Caco-2 (cell line): ENCODE measurements at regions not wholly inside any gene's neighbourhood (a gene's known extent, or its start where the extent isn't known, plus 50 kb on each side); places are given as distances from the start of the nearest gene placed in this dataset.

ENCODE experiments used
- BruUV-seq: library from RNA; stranded (reverse); fragments of 400-500 nt; replicated peaks from 2 replicates; lab custom pipeline; 2021; lab: Mats Ljungman, UMichigan
- CTCF ChIA-PET: fragments of 300-600 bp; sonication (Branson Sonifier 250); formaldehyde crosslinking; loops from one replicate; lab custom pipeline; 2022; ENCODE audit warnings: antibody characterized with exemption; lab: Charles Lee
- POLR2A ChIA-PET: fragments of 300-600 bp; sonication (Branson Sonifier 250); formaldehyde crosslinking; loops from one replicate; lab custom pipeline; 2022; ENCODE audit warnings: antibody characterized with exemption; lab: Charles Lee
- DNase-seq, 2 experiments: peaks; one replicate each; pipeline versions ENCODE4 v3.0.0 to v3.0.0-alpha.2; 2020 to 2022
- H3K27me3 ChIP-seq: replicated peaks from 2 replicates; pipeline ENCODE4 v1.6.0; 2011; ENCODE audit warnings: low read length; ENCODE audit not compliant: control insufficient read depth, insufficient read depth
- H3K36me3 ChIP-seq: 2 replicates; pipeline ENCODE4 v1.5.1; 2011; ENCODE audit warnings: low read length; ENCODE audit not compliant: control insufficient read depth, insufficient read depth
- H3K4me1 ChIP-seq: fragments of 250-450 bp; sonication (Bioruptor Pico); 2 replicates; pipeline ENCODE4 v1.5.1; 2020; ENCODE audit warnings: mild to moderate bottlenecking
- H3K4me3 ChIP-seq: 2 replicates; pipeline ENCODE4 v1.5.1; 2011; ENCODE audit warnings: low read depth, mild to moderate bottlenecking, control low read depth, low read length
- H3K9me3 ChIP-seq: fragments of 250-450 bp; sonication (Bioruptor Pico); 2 replicates; pipeline ENCODE4 v1.5.1; 2020; ENCODE audit warnings: mild to moderate bottlenecking, moderate library complexity
- H3K27ac Mint-ChIP-seq: one replicate; pipeline ENCODE4 v1.8.0; 2022; ENCODE audit warnings: mixed read lengths; ENCODE audit not compliant: unreplicated experiment
- H3K27me3 Mint-ChIP-seq: one replicate; pipeline ENCODE4 v1.8.0; 2022; ENCODE audit warnings: mixed read lengths; ENCODE audit not compliant: insufficient read depth, unreplicated experiment
- H3K36me3 Mint-ChIP-seq: one replicate; pipeline ENCODE4 v1.8.0; 2022; ENCODE audit warnings: mild to moderate bottlenecking, mixed read lengths; ENCODE audit not compliant: insufficient read depth, unreplicated experiment
- H3K4me1 Mint-ChIP-seq: one replicate; pipeline ENCODE4 v1.8.0; 2022; ENCODE audit warnings: low read depth, mixed read lengths; ENCODE audit not compliant: unreplicated experiment
- H3K4me3 Mint-ChIP-seq: one replicate; pipeline ENCODE4 v1.8.0; 2022; ENCODE audit warnings: mild to moderate bottlenecking, moderate library complexity, mixed read lengths; ENCODE audit not compliant: unreplicated experiment
- H3K9me3 Mint-ChIP-seq: one replicate; pipeline ENCODE4 v1.8.0; 2022; ENCODE audit warnings: mixed read lengths; ENCODE audit not compliant: unreplicated experiment
- intact Hi-C: fragments of 100-400 bp; cut with micrococcal nuclease; formaldehyde crosslinking; loops from one replicate; pipeline ENCODE4 v1.10.0; 2022; ENCODE audit not compliant: unreplicated experiment
- TF ChIP-seq, protein P1 (sequence below), 2 experiments: fragments of 200-600 bp in 1 of 2; IDR thresholded peaks; 1 replicate in 1 of 2; 2 replicates in 1 of 2; pipeline versions ENCODE4 v1.5.1 to v1.8.0; 2011 to 2022; ENCODE audit warnings: antibody characterized with exemption in 1 of 2, control low read depth in 1 of 2, inconsistent platforms in 1 of 2, low read depth in 1 of 2, low read length in 1 of 2, mild to moderate bottlenecking in 1 of 2, moderate library complexity in 1 of 2; ENCODE audit not compliant: insufficient read depth in 1 of 2, severe bottlenecking in 1 of 2, unreplicated experiment in 1 of 2

DNA sequence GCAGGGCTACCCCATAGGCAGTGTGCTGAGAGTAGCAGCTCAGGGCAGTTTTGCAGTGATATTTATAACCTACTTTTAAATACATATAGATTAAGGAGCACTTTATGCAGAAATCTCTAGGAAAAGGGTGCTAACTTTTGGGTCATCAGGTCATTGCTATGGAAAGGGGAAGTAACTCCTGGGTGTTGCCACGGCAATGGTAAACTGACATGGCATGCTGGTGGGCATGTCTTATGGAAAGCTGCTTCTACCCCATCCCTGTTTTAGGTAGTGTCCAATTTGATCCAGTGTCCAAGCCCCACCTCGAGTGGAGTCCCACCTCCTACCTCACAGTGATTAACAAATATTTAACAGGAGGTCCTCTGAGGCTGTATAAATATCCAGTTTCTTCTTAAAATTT, 56.8 kb upstream of the XPA start:
- Histone ChIP-seq H3K4me1 (peaks cover 55% of the 10 kb centered on the region), H3K27me3 (no peaks in the 10 kb centered on the region), H3K36me3 (no peaks in the 10 kb centered on the region), H3K9me3 (no peaks in the 10 kb centered on the region), H3K4me3 (no peak overlapping the region)
- TF ChIP-seq, protein P1, sequence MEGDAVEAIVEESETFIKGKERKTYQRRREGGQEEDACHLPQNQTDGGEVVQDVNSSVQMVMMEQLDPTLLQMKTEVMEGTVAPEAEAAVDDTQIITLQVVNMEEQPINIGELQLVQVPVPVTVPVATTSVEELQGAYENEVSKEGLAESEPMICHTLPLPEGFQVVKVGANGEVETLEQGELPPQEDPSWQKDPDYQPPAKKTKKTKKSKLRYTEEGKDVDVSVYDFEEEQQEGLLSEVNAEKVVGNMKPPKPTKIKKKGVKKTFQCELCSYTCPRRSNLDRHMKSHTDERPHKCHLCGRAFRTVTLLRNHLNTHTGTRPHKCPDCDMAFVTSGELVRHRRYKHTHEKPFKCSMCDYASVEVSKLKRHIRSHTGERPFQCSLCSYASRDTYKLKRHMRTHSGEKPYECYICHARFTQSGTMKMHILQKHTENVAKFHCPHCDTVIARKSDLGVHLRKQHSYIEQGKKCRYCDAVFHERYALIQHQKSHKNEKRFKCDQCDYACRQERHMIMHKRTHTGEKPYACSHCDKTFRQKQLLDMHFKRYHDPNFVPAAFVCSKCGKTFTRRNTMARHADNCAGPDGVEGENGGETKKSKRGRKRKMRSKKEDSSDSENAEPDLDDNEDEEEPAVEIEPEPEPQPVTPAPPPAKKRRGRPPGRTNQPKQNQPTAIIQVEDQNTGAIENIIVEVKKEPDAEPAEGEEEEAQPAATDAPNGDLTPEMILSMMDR (IDR thresholded peaks at IDR 0.05; ENCODE audit: insufficient read depth in 1 of 2, low read depth in 1 of 2, low read length in 1 of 2, severe bottlenecking in 1 of 2, unreplicated experiment in 1 of 2) = no peak
- H3K9me3 Mint-ChIP-seq = no peaks in the 10 kb centered on the region
- peaks cover 39% of the 10 kb centered on the region for H3K4me1 Mint-ChIP-seq
- no peak overlapping the region for H3K4me3 Mint-ChIP-seq
- ChIA-PET CTCF (interaction anchor here (0.5 to 1.6 kb wide), 3 partner anchors 20 to 50 kb away, joined by 3 to 5 read pairs (median 5); no protein-coding TSS in a partner anchor), POLR2A (no interaction called here)
- BruUV-seq = no TSS peak
- H3K27ac Mint-ChIP-seq = peak overlapping the region; percentile 80
- DNase-seq = no peak
- peaks cover 6% of the 10 kb centered on the region for H3K36me3 Mint-ChIP-seq
- H3K27me3 Mint-ChIP-seq = no peaks in the 10 kb centered on the region
- intact Hi-C loops = no loop called here

DNA sequence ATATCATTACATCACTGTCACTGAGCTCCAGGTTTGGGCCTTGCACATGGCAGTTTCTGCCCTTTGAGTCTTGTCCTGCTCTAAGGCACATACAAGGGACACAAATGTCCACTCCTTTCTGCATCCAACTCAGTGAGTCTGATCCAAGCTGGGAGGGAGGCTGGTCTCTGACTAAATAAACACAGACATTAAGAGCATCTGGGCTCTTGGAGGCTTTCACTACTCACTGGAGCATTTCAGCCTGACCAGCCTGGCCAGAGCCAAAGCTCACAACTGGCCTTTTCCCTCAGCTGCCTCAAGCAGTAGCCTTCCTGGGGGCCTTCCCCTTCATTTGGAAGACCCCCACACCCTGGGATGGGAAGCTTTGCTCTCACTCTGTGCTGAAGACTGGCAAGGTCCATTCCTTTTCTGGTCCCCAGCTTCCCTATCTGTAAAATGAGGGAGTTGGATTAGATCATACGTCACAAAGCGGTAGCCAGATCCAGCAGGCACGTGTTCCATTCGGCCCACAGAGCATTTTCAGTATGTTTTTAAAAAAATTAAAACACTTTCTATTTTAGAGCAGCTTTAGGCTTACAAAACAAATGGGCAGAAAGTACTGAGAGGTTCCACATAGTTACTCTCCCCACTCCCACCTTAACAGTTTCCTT, 58.6 kb upstream of the XPA start:
- Histone ChIP-seq H3K4me3 (no peak overlapping the region), H3K9me3 (no peaks in the 10 kb centered on the region), H3K27me3 (no peaks in the 10 kb centered on the region), H3K36me3 (no peaks in the 10 kb centered on the region), H3K4me1 (peaks cover 55% of the 10 kb centered on the region)
- no TSS peak for BruUV-seq
- peaks cover 35% of the 10 kb centered on the region for H3K4me1 Mint-ChIP-seq
- H3K27me3 Mint-ChIP-seq = no peaks in the 10 kb centered on the region
- H3K4me3 Mint-ChIP-seq = no peak overlapping the region
- TF ChIP-seq, protein P1 (IDR thresholded peaks at IDR 0.05; ENCODE audit: insufficient read depth in 1 of 2, low read depth in 1 of 2, low read length in 1 of 2, severe bottlenecking in 1 of 2, unreplicated experiment in 1 of 2) = no peak
- H3K9me3 Mint-ChIP-seq = no peaks in the 10 kb centered on the region
- H3K27ac Mint-ChIP-seq = no peak overlapping the region
- DNase-seq = no peak
- ChIA-PET POLR2A (no interaction called here), CTCF (no interaction called here)
- H3K36me3 Mint-ChIP-seq = peaks cover 6% of the 10 kb centered on the region
- intact Hi-C loops = no loop called here

DNA sequence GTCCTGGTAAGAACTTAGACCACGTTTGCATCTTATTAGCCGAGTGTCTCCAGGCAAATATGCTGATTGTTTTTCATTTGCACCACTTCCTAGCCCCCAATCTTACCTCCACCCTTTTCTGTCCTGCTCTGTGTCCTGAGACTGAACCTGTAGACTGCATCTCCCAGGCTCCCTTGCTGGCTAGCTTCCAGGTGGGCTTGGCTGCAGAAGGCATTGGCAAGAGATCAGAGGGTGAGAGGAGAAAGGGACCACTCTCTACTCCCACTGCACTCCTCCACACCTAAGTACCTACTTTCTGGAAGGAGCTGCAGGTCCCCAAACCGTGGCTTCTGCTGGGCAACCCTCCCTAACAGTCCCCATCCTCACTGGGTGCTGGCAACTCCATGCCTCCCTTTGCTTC, 59.9 kb upstream of the XPA start:
- DNase-seq = no peak
- CTCF ChIA-PET = no interaction called here
- no peaks in the 10 kb centered on the region for H3K9me3 ChIP-seq
- no peaks in the 10 kb centered on the region for H3K27me3 ChIP-seq
- TF ChIP-seq, protein P1 (IDR thresholded peaks at IDR 0.05; ENCODE audit: insufficient read depth in 1 of 2, low read depth in 1 of 2, low read length in 1 of 2, severe bottlenecking in 1 of 2, unreplicated experiment in 1 of 2) = no peak
- no peak overlapping the region for H3K27ac Mint-ChIP-seq
- H3K36me3 ChIP-seq = no peaks in the 10 kb centered on the region
- H3K4me1 Mint-ChIP-seq = peaks cover 40% of the 10 kb centered on the region
- BruUV-seq = no TSS peak
- no peak overlapping the region for H3K4me3 ChIP-seq
- H3K9me3 Mint-ChIP-seq = no peaks in the 10 kb centered on the region
- intact Hi-C loops = no loop called here
- H3K4me3 Mint-ChIP-seq = no peak overlapping the region
- peaks cover 54% of the 10 kb centered on the region for H3K4me1 ChIP-seq
- peaks cover 6% of the 10 kb centered on the region for H3K36me3 Mint-ChIP-seq
- H3K27me3 Mint-ChIP-seq = no peaks in the 10 kb centered on the region
- POLR2A ChIA-PET = no interaction called here
